Loucy (cell line): ENCODE measurements at regions not wholly inside any gene's neighbourhood (a gene's known extent, or its start where the extent isn't known, plus 50 kb on each side); places are given as distances from the start of the nearest gene placed in this dataset.

Experiments
- H2AFZ ChIP-seq: fragments of 200-600 bp; sonication (generic); 2 replicates; pipeline ENCODE4 v1.6.0; 2016; ENCODE audit warnings: antibody characterized with exemption, mild to moderate bottlenecking, low read length, moderate library complexity
- H3F3A ChIP-seq: fragments of 200-600 bp; 2 replicates; pipeline ENCODE4 v1.6.0; 2016; ENCODE audit warnings: antibody characterized with exemption, low read depth, mild to moderate bottlenecking
- H3K27me3 ChIP-seq: fragments of 200-600 bp; sonication (generic); 2 replicates; pipeline ENCODE4 v1.6.1; 2014; ENCODE audit warnings: low read length, mild to moderate bottlenecking; ENCODE audit not compliant: insufficient read depth, poor library complexity, severe bottlenecking
- H3K36me3 ChIP-seq: fragments of 200-600 bp; sonication (generic); 2 replicates; pipeline ENCODE4 v1.6.1; 2016; ENCODE audit warnings: low read length; ENCODE audit not compliant: insufficient read depth
- H3K4me1 ChIP-seq: fragments of 200-600 bp; sonication (generic); 2 replicates; pipeline ENCODE4 v1.5.1; 2014; ENCODE audit warnings: low read length, mild to moderate bottlenecking; ENCODE audit not compliant: insufficient read depth, poor library complexity, severe bottlenecking
- H3K4me2 ChIP-seq: fragments of 200-600 bp; sonication (generic); 2 replicates; pipeline ENCODE4 v1.6.0; 2014; ENCODE audit warnings: antibody characterized with exemption, low read length, low read depth, mild to moderate bottlenecking; ENCODE audit not compliant: poor library complexity, severe bottlenecking
- H3K4me3 ChIP-seq: fragments of 200-600 bp; sonication (generic); 2 replicates; pipeline ENCODE4 v1.5.1; 2014; ENCODE audit warnings: low read length, mild to moderate bottlenecking, mixed read lengths; ENCODE audit not compliant: poor library complexity, severe bottlenecking
- H3K79me2 ChIP-seq: fragments of 200-600 bp; sonication (generic); 2 replicates; pipeline ENCODE4 v1.6.1; 2014; ENCODE audit warnings: low read length; ENCODE audit not compliant: insufficient read depth
- H3K9ac ChIP-seq: fragments of 200-600 bp; sonication (generic); 2 replicates; pipeline ENCODE4 v1.6.0; 2014; ENCODE audit warnings: mild to moderate bottlenecking, low read depth, low read length, moderate library complexity; ENCODE audit not compliant: poor library complexity, severe bottlenecking
- H3K9me2 ChIP-seq: fragments of 200-600 bp; sonication (generic); replicated peaks from 2 replicates; pipeline ENCODE4 v1.6.1; 2016; ENCODE audit warnings: low read depth, low read length, mixed read lengths
- H3K9me3 ChIP-seq: fragments of 200-600 bp; sonication (generic); 2 replicates; pipeline ENCODE4 v1.6.1; 2014; ENCODE audit warnings: mild to moderate bottlenecking, antibody characterized with exemption, low read length, low read depth; ENCODE audit not compliant: insufficient read depth
- H4K20me1 ChIP-seq: fragments of 200-600 bp; sonication (generic); 2 replicates; pipeline ENCODE4 v1.6.0; 2014; ENCODE audit warnings: antibody characterized with exemption, low read length, mild to moderate bottlenecking; ENCODE audit not compliant: insufficient read depth, poor library complexity, severe bottlenecking
- EZH2phosphoT487 ChIP-seq: fragments of 200-600 bp; IDR thresholded peaks from 2 replicates; pipeline ENCODE4 v1.6.1; 2018; ENCODE audit warnings: antibody characterized with exemption, mild to moderate bottlenecking, moderate library complexity, borderline replicate concordance
- TF ChIP-seq, protein P1 (sequence below): fragments of 200-600 bp; sonication (generic); conservative IDR thresholded peaks from 2 replicates; pipeline ENCODE4 v1.5.1; 2014; ENCODE audit warnings: mild to moderate bottlenecking, antibody characterized with exemption, low read length

DNA sequence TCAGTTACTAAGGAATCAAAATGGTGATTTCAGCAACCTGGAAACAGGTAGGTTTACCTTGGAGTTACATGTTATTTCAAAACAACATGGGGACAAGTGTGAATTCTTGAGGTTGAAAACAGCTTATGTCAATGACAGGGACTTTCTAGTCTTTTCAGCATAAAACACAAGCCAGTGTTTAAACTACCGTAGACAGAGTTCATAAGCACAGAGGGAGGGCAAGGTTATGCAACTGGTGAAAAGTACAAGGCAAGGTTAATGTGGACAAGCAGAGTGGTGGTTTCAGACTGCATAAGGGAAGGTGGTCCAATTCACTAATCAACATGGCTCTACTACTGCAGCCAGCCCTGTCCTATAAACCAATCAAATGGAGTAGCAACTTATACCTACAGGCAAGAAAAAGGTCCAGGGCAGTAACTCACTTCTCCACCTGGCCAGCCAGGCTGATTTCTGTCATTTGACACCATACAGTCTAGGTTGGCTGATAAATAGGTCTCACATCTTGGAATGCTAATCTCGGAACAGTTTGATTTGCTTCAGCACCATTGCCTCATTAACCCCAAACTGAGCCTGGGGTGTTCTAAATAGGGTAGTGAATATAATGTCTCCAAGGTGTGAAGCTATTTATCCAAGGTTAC lies 250.3 kb upstream of the PROX1 start:
- H3K4me3 ChIP-seq: no peak overlapping the region
- H3K4me2 ChIP-seq: no peak overlapping the region
- no peaks in the 10 kb centered on the region for H3F3A ChIP-seq
- no peak overlapping the region for H2AFZ ChIP-seq
- H4K20me1 ChIP-seq: no peaks in the 10 kb centered on the region
- no peak overlapping the region for H3K9ac ChIP-seq
- H3K36me3 ChIP-seq: no peaks in the 10 kb centered on the region
- H3K9me2 ChIP-seq: no peaks in the 10 kb centered on the region
- no peaks in the 10 kb centered on the region for H3K27me3 ChIP-seq
- H3K4me1 ChIP-seq: no peaks in the 10 kb centered on the region
- TF ChIP-seq EZH2phosphoT487: no peak
- TF ChIP-seq, protein P1, sequence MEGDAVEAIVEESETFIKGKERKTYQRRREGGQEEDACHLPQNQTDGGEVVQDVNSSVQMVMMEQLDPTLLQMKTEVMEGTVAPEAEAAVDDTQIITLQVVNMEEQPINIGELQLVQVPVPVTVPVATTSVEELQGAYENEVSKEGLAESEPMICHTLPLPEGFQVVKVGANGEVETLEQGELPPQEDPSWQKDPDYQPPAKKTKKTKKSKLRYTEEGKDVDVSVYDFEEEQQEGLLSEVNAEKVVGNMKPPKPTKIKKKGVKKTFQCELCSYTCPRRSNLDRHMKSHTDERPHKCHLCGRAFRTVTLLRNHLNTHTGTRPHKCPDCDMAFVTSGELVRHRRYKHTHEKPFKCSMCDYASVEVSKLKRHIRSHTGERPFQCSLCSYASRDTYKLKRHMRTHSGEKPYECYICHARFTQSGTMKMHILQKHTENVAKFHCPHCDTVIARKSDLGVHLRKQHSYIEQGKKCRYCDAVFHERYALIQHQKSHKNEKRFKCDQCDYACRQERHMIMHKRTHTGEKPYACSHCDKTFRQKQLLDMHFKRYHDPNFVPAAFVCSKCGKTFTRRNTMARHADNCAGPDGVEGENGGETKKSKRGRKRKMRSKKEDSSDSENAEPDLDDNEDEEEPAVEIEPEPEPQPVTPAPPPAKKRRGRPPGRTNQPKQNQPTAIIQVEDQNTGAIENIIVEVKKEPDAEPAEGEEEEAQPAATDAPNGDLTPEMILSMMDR: no peak
- no peaks in the 10 kb centered on the region for H3K9me3 ChIP-seq
- no peaks in the 10 kb centered on the region for H3K79me2 ChIP-seq

DNA sequence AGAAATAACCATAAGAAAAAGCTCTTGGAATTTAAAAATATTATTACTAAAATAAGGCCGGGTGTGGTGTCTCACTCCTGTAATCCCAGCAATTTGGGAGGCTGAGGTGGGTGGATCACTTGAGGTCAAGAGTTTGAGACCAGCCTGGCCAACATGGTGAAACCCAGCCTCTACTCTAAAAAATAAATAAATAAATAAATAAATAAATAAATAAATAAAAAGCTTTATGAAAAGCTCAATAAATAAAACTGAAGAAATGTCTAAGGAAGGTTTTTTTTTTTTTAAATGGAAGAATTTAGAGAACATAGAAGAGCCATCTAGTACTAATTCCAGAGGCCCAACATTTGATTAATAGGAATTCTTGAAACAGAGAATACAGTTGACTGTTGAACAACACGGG lies 249.1 kb upstream of the PROX1 start:
- Histone ChIP-seq H3K9me3 (no peaks in the 10 kb centered on the region), H4K20me1 (no peaks in the 10 kb centered on the region), H3F3A (no peaks in the 10 kb centered on the region), H3K4me3 (no peak overlapping the region), H2AFZ (no peak overlapping the region), H3K9me2 (no peaks in the 10 kb centered on the region), H3K4me2 (no peak overlapping the region), H3K36me3 (no peaks in the 10 kb centered on the region), H3K27me3 (no peaks in the 10 kb centered on the region), H3K9ac (no peak overlapping the region), H3K4me1 (no peaks in the 10 kb centered on the region), H3K79me2 (no peaks in the 10 kb centered on the region)
- no peak for TF ChIP-seq EZH2phosphoT487
- TF ChIP-seq, protein P1: no peak

DNA sequence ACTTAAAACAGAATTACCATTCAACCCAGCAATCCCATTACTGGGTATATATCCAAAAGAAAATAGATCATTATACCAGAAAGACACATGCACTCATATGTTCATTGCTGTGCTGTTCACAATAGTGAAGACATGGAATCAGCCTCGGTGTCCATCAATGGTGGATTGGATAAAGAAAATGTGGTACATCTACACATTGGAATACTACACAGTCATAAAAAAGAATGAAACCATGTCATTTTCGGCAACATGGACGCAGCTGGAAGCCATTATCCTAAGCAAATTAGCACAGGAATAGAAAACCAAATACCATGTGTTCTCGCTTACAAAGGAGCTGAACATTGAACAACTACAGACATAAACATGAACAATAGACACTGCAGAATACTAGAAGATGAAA lies 244.8 kb upstream of the PROX1 start:
- no peak overlapping the region for H3K4me2 ChIP-seq
- H3F3A ChIP-seq: no peaks in the 10 kb centered on the region
- H3K4me1 ChIP-seq: no peaks in the 10 kb centered on the region
- H3K9me3 ChIP-seq: no peaks in the 10 kb centered on the region
- no peaks in the 10 kb centered on the region for H4K20me1 ChIP-seq
- H3K79me2 ChIP-seq: no peaks in the 10 kb centered on the region
- no peak overlapping the region for H3K9ac ChIP-seq
- no peaks in the 10 kb centered on the region for H3K9me2 ChIP-seq
- H3K27me3 ChIP-seq: no peaks in the 10 kb centered on the region
- no peak overlapping the region for H3K4me3 ChIP-seq
- no peak for TF ChIP-seq EZH2phosphoT487
- TF ChIP-seq, protein P1: no peak
- H2AFZ ChIP-seq: no peak overlapping the region
- H3K36me3 ChIP-seq: no peaks in the 10 kb centered on the region
